Inflammatory macrophage (primary cell): ENCODE measurements at regions not wholly inside any gene's neighbourhood (a gene's known extent, or its start where the extent isn't known, plus 50 kb on each side); places are given as distances from the start of the nearest gene placed in this dataset.
"Not testable (repeated sequence)": the region's sequence is repeated elsewhere in the genome, so short reads cannot be mapped to it uniquely, and the experiment has no call there.

Source experiments
- DNase-seq, 2 donors: peaks; one replicate each; pipeline ENCODE4 v3.0.0-alpha.2; 2020 to 2022

- no peak for DNase-seq
These were observed 145.1 kb downstream of the TM2D1 start for GRCh38 chr1:61579802-61580201.

- DNase-seq: peak in 1 of 2 donors; percentile 9
These were observed 152.9 kb downstream of the TM2D1 start for GRCh38 chr1:61572046-61572445.

GRCh38 chr1:61570191-61570590, 154.8 kb downstream of the TM2D1 start:
- no peak for DNase-seq

- DNase-seq: no peak
These were observed 155.7 kb downstream of the TM2D1 start for GRCh38 chr1:61569303-61569621.

- DNase-seq: no peak
These were observed 156.3 kb downstream of the TM2D1 start for GRCh38 chr1:61568460-61569302.

- DNase-seq: no peak
These were observed 158.8 kb downstream of the TM2D1 start for GRCh38 chr1:61566177-61566576.

GRCh38 chr1:61563611-61564010, 161.3 kb downstream of the TM2D1 start:
- no peak for DNase-seq

- no peak for DNase-seq
These were observed 163.3 kb downstream of the TM2D1 start for GRCh38 chr1:61561666-61562065.

GRCh38 chr1:61560385-61560784, 164.6 kb downstream of the TM2D1 start:
- no peak for DNase-seq

- DNase-seq: peak in 1 of 2 donors; percentile 28
These were observed 168.3 kb downstream of the TM2D1 start for GRCh38 chr1:61556631-61557030.

GRCh38 chr1:61552630-61553305, 172.2 kb downstream of the TM2D1 start:
- DNase-seq: no peak

GRCh38 chr1:61547302-61547701, 177.6 kb downstream of the TM2D1 start:
- not testable (repeated sequence) for DNase-seq

- peak; percentile 12 to 37 for DNase-seq
These were observed 180.1 kb downstream of the TM2D1 start for GRCh38 chr1:61544870-61545269.

GRCh38 chr1:61543498-61543897, 181.4 kb downstream of the TM2D1 start:
- DNase-seq: not testable (repeated sequence)

- no peak for DNase-seq
These were observed 185.1 kb downstream of the TM2D1 start for GRCh38 chr1:61539720-61540462.

GRCh38 chr1:61538228-61538627, 186.7 kb downstream of the TM2D1 start:
- DNase-seq: no peak

GRCh38 chr1:61536174-61537108, 188.5 kb downstream of the TM2D1 start:
- DNase-seq: no peak

GRCh38 chr1:61534847-61535246, 190.1 kb downstream of the TM2D1 start:
- DNase-seq: no peak

GRCh38 chr1:61533546-61533945, 191.4 kb downstream of the TM2D1 start:
- no peak for DNase-seq

- peak; percentile 77 to 82 for DNase-seq
These were observed 193.2 kb downstream of the TM2D1 start for GRCh38 chr1:61531716-61532115.

GRCh38 chr1:61523893-61524605, 200.9 kb downstream of the TM2D1 start:
- DNase-seq: no peak

GRCh38 chr1:61523229-61523628, 201.7 kb downstream of the TM2D1 start:
- no peak for DNase-seq
